ENCODE measurements at regions not wholly inside any gene's neighbourhood (a gene's known extent, or its start where the extent isn't known, plus 50 kb on each side); places are given as distances from the start of the nearest gene placed in this dataset.

DNA sequence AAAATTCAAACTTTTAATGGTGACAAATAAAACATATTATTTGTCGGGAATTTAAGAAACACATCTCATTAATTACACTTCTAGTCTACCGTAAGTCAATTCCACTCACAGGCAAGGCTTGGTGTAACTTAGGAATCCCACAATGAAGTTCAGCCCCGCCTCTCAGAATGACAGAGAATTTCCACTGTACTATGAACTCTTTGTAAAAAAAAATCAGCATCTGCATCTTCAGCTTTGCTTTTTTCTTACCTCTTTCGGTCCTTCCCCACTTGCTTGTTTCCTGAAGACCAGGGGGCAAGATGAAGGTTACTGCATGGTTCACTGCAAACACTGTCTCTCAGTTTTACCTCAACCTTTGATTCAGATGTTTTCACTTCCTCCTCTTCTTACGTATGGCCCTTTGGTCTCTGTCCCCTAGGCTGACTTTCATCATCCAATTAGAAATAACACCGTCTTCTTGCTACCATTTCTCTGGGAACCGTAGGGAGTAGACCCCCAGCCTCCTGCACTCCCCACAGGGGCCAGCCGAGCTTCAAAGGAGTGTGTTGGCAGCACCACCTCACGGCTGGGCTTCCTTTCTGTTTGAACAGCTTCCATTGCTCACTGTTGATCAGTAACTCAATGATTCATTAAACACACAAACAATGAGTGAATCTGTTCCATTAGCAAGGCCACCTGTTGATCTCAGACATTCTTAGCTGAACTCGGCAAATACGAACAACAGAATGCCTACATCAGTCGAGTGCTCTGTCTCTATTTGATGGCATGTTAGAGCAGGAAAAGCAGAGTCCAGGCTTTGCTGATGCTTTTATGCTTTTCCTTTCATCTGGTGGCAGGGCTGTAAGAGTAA is 343.0 kb downstream of the BMP4 start:
- no peak for DNase-seq (ENCODE audit: low read depth in 2 of 2)

DNA sequence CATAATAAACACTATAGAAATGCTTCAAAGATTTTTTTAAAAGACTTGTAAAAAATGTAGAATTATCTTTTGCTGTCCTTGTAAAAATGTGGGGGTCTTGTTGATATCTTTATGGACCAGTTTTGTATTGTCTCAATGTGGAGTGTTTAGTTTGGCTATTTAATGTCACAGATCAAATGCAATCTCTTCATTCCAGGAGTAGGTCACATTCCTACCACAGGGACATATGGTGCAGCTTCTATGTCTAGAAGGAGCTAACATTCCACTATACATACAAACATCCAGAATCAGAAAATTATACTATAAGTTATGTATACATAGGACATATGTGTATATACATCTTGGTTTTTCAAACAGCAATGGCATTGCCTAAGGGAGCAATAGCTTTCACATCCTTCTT is 345.7 kb downstream of the BMP4 start:
- DNase-seq (ENCODE audit: low read depth in 2 of 2), result no peak

DNA sequence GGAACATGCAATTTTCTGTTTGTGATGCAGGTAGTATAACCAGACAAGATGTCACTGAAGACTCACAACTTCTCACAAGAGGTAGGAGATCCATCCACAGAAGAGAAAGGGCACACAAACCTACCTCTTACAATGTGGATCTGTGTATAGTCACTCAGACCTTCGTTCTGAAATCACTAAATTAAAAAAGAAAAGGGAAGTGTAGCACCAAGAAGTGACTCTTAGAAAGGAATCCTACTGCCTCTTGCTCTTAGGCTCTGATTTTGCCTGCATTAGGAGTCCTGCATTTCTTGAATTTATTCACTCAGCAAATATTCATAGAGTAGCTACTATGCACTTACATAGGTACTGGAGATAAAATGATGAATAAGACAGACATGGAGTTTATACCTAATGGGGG is 347.6 kb downstream of the BMP4 start:
- no peak for DNase-seq (ENCODE audit: low read depth in 2 of 2)

DNA sequence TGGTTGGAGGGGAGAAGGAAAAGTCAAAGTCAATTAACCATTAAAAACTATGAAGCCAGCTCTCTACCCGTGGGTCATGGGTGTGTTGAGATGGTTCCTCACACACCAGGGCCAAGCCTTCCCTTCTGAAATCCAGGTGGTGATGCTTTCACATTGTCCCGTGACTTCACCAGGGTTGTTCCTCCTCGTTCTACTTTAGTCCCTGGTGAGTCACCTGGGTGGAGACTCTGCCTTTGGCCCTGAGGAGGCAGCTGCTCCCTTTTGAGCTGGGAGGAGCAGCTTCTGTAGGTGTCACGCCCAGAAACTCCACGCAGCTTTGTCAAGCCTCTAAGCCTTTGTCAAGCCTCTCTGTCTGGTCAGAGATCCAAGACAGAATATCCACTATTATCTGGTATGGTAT is 348.3 kb downstream of the BMP4 start:
- DNase-seq (ENCODE audit: low read depth in 2 of 2), result no peak

DNA sequence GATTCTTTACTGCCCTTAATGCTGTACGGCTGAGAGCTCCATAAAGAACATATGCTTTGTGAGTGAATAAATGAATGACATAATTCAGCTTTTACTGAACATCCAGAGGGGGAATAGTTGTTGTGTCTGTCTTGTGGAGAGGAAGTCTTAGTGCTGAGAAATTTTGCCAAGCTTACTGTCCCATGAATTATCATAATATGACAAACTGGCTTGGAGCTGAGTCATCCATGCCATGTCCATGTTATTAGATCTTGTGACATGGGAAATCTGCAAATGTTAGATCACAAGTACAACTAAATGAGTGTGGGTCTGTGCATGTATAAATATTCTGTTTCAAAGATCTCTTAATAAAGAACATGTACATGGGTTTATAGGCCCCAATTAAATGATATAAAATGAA is 350.4 kb downstream of the BMP4 start:
- DNase-seq (ENCODE audit: low read depth in 2 of 2), result no peak

DNA sequence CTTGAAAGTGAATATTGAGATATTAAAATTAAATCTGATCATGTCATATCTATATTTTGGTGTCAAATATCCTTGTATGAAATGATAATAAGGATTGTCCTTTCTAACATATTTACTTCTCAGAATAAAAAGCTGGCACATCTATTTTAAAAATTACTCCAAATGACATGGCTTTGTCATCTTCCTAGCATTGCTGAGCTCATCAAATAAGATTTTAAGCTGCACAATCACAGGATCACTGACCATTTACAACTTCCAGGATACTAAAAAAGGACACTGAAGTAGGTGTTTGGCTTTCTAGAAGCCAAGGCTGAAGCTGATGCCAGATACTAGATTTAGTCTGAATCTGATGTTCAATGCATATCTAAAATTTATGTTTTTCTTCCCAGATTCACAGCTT is 351.1 kb downstream of the BMP4 start:
- no peak for DNase-seq (ENCODE audit: low read depth in 2 of 2)

DNA sequence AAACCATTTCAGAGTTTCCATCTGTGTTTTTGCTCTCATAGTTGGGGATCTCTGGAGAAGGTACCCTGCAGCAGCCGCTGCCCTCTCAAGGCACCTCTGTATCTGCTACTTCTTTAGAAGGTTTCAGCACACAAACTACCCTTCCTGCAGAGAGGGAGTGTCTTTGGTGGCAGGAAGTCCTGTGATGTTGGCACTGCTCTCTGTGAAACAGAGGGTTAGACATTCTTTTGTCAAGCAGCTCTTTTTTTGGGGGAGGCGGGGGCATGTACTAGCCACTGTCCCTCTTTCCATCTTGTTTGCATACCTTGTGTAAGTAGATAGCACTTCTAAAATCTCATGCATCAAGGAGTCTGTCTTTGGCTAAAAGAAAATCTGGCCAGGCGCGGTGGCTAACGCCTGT is 352.6 kb downstream of the BMP4 start:
- DNase-seq (ENCODE audit: low read depth in 2 of 2), result no peak

DNA sequence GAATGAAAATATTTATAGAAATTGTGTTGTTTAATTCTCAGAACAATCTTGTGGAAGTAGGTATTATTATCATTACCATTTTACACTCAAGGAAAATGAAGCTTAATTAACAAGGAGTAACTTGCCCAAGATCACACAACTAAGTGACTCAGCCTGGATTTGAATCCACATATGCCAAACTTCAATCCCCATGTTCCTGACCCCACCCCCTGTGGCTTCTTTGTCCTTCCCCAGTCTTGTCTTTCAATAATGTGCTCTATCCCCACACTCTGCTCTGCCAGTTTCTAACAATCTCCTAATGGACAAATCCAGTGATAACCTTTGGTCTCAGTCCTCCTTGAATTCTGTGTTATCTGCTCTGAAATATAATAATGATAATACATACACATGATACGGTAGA is 355.2 kb downstream of the BMP4 start:
- no peak for DNase-seq (ENCODE audit: low read depth in 2 of 2)

DNA sequence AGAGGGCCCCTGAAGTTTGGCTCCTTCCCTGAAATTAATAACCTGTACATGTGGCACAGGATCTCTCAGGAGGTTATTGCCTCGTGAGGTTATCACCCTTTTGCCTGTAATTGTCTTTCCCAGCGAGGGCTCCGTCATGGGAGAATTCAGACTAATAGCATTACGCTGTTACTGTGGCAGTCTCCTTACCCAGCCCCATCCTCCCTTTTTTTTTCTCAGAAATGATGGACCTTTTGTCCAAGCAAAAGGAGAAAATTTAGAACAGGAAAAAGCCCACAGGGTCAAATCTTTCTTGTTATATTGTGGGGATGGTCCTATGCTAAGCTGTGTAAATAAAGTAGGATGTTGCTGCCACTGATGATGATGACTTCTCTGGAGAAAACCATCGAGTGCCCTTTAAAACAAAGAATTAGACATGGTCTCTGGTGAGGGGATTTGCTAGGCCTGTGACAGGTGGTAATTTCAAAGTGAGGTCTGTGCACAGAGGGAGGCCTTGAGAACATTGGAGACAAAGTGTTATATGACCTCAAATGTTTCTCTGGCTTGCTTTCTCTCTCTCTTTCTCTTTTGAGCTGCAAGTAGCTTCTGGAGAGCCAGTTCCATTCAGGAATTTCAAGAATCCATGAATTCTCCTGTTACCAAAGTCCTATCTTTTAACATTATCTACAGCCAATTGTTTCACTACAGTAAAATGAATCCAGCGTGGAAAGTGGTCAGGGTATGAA is 357.2 kb downstream of the BMP4 start:
- DNase-seq (ENCODE audit: low read depth in 2 of 2), result no peak

DNA sequence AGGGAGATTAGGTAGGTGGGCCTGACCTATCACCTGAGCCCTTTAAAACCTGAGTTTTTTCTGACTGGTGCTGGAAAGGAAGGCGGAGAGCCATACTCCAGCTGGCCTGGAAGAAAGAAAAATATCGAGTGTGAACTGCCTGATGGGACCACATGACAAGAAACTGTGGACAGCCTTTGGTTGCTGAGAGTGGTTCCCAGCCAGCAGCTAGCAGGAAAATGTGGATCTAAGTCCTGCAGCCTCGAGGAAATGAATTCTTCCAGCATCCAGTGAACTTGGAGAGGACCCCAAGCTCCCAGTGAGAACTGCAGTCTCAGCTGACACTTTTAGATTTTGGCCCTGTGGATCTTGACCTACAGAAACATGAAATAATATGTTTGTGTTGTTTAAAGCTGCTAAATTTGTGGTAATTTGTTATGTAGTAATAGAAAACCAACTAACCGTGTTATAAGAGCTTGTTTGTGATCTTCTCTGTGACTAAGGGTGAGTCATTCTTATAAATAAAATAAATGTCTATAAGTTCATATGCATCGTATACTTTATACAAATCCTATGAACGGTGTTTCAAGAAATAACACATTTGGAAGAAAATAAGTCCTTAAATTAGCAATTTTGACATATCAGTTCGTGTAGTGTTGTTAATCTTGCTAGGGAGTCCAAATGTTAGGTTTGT is 359.6 kb downstream of the BMP4 start:
- no peak for DNase-seq (ENCODE audit: low read depth in 2 of 2)

DNA sequence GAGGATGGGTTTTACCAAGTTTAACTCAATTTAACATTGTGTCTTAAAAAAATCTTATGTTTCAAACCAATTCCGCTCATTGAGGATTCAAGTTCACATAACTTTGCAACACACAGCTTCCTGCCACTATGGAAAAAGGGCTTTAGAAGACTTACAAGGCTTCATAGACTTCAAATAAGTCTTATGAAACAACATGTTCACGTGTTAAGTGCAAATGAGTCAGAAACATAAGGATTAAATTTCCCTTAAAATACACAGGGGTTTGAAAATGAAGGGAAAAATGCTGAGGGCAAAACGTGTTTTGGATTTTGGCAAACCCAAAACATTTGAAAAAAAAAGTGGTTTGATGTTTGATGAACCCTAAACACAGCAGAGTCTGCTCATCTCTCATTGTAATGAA is 364.8 kb downstream of the BMP4 start:
- no peak for DNase-seq (ENCODE audit: low read depth in 2 of 2)

DNA sequence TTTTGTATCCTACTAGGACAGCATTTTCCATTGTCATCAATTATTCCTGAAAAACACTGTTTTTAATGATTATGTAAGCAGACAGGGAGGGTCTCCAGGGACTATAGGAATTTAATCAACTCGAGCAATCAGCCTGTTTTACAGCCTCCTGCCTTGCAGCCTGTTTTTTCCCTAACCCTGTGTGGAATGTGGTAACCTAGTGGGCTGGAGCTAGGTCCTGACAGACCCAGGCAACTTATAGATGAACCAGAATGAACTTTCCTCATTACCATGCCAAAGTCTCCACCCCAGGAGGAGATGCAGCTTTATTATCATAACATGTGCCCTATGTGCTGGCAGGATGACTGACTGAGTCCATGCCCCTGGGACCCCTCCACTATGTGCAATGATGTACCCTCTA is 375.1 kb downstream of the BMP4 start:
- DNase-seq (ENCODE audit: low read depth in 2 of 2), result no peak

DNA sequence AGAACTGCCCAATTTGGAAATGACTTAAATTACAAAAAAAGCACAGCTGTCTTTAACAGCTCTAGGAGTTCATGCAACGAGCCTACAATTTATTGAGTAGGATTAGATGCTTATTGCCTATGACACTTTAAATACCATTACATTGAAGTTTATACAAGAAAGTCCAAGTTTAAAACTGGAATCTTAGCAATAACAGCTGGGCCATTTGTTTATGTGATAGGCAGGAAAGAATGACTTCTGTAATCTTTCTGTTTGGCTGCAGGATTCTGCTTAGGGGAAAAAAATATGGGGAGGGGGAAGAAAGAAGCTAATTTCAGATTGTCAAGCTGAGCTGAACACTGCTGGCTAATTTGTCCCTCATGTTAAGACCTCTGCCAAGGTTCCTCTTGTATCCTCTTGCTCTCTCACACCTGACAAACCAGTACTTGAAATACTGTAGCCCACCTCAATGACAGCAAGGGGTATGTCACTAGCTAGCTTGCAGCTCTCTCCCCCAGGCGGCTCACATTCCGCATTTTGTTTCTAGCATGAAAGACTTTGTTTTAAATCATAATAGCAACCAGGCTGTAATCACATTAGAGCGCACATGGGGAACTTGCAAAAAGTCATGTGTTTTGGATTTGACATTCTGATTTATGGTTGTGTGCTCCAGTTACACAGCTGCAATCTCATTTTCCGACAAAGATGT is 384.8 kb downstream of the BMP4 start:
- DNase-seq (ENCODE audit: low read depth in 2 of 2), result no peak

DNA sequence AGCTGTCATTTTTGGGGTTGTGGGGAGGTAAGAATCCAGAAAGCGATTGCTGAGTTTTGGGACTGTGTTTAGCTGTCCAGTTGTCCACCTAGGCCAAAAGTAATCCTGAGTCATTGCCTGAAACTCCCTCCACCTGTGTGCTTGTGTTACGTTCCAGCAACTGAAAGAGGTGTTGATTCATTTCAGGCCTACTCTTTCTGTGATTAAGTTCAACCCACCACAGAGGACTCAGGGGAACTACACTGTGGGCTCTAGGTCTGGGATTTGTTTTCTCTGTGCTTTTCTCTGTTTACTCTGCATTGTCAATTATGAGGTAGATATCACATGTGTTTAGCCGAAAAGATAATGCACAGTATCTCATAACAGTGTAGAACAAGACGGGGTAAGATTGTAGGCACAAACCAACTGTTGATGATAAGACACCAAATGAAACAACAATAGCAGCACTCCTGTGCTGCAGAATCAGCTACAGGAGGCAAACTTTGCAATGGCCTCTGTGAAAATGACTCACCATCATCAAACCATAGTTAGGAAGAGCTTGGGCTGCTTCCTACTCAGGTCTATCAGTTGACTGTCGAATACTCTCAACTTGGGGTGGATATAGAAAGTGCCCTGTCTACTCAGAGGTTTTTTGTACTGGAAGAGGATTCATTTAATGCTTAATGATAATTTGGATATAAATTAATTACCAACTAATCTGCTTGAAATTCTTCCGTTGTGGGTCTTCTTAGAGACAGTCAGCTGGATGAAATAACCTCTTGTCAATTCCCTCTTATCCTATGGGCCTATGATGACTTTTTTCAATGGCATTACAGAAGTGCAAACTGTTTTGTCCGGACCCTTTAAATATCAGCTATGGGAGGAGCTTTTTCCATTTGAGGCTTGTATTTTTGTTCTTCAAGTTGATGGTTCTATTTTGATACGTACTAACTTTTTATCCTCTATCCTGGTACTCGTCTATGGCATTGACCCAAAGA is 385.9 kb downstream of the BMP4 start:
- no peak for DNase-seq (ENCODE audit: low read depth in 2 of 2)

DNA sequence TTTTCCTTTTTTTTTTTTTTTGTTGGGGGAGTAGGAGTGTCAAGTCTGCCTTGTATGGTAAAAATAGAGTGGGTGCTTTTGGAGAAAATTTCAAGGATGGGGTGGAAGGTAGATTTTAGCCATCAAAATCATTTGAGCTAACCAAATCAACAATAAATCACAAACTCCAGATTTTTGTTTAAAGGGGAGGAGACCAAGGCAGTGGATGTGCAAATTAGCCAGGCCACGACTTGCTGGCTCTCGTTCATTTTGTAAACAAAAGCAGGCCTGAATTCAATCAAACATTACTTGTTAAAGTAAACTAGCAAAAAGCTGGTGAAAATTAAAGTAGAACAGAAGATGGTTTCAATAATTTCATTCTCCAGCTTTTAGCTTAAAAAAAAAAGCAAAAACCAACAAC is 387.2 kb downstream of the BMP4 start:
- no peak for DNase-seq (ENCODE audit: low read depth in 2 of 2)

DNA sequence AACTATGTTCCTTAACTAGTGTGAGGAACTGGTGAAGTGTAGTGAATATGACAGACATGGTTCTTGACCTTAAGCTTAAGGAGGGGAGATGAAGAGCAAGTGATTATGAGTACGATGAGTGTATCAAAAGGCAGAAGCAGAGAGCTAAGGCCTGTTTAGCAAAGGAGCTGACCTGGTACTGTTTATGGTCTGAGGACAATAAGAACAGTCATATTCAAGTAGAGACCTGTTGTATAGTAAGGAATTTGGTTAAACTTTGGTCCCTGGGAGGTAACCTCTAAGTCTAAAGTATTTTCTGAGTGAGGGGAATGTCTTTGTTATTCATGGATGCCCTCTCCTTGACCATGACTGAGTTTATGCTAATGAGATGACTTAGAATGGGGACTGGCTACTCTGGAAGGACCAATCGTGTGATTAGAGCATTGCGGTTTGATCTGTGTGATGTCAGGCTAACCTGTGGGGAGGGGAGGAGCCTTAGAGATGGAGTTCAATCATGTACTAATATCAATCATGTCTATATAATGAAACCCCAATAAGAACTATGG is 389.3 kb downstream of the BMP4 start:
- no peak for DNase-seq (ENCODE audit: low read depth in 2 of 2)

DNA sequence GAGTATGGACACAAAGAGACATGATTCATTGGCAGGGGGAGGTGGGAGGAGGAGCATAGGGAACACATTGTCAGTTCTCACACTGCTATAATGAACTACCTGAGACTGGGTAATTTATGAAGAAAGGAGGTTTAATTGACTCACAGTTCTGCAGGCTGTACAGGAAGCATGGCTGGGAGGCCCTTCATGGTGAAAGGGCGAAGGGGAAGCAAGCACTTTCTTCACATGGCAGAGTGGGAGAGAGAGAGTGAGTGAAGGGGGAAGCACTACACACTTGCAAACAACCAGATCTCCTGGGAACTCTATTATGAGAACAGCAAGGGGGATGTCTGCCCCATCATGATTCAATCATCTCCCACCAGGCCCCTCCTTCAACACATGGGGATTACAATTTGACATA is 391.8 kb downstream of the BMP4 start:
- DNase-seq (ENCODE audit: low read depth in 2 of 2), result no peak

DNA sequence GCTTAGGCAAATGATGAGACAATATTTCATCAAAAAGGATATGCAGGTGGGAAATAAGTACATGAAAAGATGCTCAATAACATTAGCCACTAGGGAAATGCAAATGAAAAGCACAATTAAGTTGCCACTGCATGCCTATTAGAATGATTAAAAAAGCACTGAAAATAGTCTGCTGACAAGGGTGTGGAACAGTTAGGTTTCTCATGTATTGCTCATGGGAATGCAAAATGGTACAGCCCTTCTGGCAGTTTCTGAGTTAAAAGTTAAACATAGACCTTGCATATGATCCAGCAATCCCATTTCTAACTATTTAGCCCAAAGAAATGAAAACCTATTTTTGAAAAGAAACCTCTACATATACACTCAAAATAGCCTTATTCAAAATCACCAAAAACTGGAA is 393.0 kb downstream of the BMP4 start:
- no peak for DNase-seq (ENCODE audit: low read depth in 2 of 2)

DNA sequence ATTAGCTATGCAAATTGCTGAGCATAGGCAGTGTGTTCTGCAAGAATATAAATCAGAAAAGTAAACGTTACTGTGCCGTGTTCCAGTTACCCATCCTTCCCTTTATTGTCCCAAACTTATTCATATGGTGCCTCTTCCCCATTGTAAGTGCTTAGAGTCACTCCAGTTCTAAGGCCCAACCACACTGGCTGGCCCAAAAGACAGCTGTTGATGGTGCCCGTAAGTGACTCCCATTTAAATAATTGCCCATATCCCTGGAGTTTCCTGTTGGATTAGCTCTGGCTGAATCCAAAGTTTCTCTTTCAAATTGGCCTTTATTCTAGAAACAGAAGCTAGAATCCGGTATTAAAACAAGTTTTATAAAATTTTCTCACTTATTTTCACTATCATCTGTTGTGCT is 400.1 kb upstream of the DDHD1 start:
- DNase-seq (ENCODE audit: low read depth in 2 of 2), result no peak

DNA sequence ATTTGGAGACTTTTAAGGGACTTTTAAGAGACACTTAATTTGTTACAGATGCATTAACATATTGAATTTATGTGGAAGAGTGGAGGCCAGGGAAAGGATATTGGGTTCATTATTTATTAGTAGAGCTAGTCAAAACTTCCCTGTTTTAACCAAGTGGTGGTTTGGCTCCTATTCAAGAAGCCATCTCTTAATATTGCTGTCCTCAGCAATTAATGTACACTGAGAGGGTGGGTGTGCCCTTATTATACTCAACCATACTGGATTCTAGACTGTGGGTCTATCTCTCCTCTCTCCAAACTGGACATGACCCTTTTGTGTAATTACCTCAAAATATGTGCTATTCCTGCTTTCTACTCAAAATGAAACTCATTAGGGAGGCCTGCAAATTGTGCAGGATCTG is 398.7 kb upstream of the DDHD1 start:
- DNase-seq (ENCODE audit: low read depth in 2 of 2), result no peak

DNA sequence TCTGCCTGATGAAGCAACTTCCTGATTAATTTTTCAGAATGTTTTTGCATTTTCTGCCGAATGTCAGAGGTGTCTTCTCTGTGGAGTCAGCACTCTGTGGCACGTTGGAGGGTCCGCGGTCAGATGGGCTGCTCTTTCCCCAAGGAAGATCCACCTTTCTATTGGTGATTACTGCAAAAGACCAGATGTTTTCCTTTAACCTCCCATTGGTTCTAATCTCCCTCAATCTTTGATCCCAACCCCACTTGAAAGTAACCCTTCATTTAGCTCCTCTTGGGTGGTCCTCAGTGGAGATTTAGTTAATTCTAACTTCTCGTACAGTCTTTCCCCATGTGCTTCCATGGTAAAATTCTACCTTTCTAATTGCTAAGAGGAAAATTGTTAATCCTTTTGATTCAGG is 397.7 kb upstream of the DDHD1 start:
- no peak for DNase-seq (ENCODE audit: low read depth in 2 of 2)
